ENCODE measurements at regions not wholly inside any gene's neighbourhood (a gene's known extent, or its start where the extent isn't known, plus 50 kb on each side); places are given as distances from the start of the nearest gene placed in this dataset.

DNA sequence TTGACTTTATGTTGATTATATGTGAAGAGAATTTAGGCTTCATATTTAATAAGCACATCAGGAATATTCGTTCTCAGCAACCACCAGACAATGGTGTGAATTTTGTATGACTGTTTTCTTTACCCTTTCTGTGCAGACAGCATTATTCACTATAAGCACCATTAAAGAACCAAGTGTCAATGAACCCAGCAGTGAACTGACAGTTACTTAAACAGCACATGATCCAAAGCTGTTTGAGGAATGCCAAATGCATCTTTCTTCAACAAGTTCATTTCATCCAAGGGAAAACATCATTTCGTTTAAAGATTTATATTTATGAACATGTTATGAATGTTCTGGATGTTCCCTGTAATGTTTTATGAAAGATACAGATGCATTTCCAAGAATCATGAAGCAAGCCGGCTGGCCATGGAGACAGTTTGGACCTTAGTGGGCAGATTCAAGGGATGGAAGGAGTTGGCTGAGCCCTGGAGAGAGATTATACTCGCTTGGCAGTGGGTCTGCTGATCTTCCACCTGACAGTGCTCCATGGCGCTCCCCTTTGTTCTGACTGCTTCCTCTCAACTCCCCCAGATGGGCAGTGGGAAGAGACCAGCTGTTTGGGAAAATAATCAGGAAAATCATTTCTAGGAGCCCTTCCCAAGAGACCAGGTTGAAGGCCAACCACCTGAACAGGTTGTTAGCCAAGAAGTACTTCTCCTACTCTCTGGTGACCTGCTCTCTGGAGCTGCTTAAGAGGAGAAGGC lies 326.0 kb upstream of the RSPO3 start:
- DNase-seq (ENCODE audit: extremely low read depth, low read depth) = no peak

- DNase-seq (ENCODE audit: extremely low read depth, low read depth) = no peak
Measured at GRCh38 chr6:126795161-126795560, 323.3 kb upstream of the RSPO3 start.

GRCh38 chr6:126797981-126798380 lies 320.5 kb upstream of the RSPO3 start:
- no peak for DNase-seq (ENCODE audit: extremely low read depth, low read depth)

DNA sequence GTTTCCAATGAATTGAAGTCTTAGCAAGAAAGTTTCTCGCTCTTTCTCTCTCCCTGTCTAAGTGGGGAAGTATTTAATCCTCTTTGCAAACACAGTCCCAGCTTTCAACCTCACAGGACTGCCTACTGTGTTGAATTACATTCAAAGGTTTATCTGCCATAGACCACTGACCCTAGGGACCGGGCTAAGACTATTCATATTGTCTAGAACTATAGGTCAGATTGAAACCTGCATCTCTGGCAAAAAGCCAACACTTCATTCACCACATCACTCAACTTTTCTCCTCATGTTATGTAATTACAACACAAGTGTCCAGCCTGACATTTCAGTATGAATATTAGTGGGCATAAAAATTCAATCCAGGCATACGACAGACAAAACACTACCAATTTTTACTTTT lies 314.7 kb upstream of the RSPO3 start:
- DNase-seq (ENCODE audit: extremely low read depth, low read depth) = no peak

GRCh38 chr6:126804332-126805064 lies 314.0 kb upstream of the RSPO3 start:
- peak; percentile 56 for DNase-seq (ENCODE audit: extremely low read depth, low read depth)

DNA sequence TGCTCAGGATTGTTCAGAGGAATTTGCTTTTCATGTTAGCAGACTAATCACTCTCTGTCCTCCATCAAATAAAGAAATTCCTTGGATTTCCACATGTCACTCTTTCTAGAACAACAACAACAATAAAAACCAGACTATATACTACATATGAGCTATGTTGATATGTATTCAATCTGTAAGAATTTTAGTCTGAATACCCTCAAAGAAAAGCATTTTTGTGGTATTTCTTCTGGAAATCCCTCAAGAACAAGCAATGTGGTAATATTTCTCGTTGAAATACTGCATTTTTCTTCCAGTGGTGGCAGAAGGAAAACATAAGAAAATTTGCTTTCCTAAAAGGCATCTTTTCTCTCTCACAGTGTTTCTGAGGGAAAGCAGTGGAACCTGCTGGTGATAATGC lies 312.6 kb upstream of the RSPO3 start:
- DNase-seq (ENCODE audit: extremely low read depth, low read depth) = no peak

- no peak for DNase-seq (ENCODE audit: extremely low read depth, low read depth)
Measured at GRCh38 chr6:126807876-126808275, 310.6 kb upstream of the RSPO3 start.

- DNase-seq (ENCODE audit: extremely low read depth, low read depth) = no peak
Measured at GRCh38 chr6:126811321-126811720, 307.1 kb upstream of the RSPO3 start.

- no peak for DNase-seq (ENCODE audit: extremely low read depth, low read depth)
Measured at GRCh38 chr6:126812010-126812409, 306.5 kb upstream of the RSPO3 start.

DNA sequence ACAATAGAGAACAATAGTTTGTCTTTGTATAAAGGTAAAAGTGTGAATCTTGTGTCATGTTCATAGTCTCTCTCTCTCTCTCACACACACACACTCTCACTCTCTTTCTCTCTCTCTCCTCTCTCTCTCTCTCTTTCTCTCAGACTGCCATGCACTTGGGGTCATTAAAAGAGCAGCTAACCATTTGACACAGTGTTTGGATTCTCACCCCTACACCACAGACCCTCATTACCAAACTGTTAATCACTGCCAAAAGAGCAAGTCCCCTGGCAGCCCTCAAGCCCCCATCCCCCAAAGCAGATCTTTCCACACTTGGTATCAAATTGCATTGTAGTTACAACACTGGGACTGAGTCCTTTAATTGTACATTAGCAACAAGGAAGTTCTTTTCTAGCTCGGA lies 305.8 kb upstream of the RSPO3 start:
- no peak for DNase-seq (ENCODE audit: extremely low read depth, low read depth)

DNA sequence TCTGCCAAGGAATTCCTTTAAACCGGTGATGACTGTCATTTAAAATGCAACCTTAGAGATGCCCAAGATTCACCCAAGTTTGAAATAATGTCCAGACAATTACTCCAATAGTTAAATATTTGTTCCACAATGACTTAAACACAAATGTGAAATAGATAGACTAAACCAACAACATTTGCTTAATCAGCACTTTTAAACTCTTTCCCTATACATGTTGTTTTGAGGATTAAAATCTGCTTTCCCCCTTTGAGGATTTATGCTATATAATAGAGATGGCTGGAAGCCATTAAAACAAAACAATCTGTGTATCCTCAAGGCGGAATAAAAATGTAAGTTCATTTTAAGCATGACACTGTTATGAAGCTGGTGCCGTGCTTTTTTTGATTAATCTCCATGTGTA lies 297.8 kb upstream of the RSPO3 start:
- no peak for DNase-seq (ENCODE audit: extremely low read depth, low read depth)

- DNase-seq (ENCODE audit: extremely low read depth, low read depth) = no peak
Measured at GRCh38 chr6:126821706-126822105, 296.8 kb upstream of the RSPO3 start.

GRCh38 chr6:126824226-126824625 lies 294.2 kb upstream of the RSPO3 start:
- no peak for DNase-seq (ENCODE audit: extremely low read depth, low read depth)

- no peak for DNase-seq (ENCODE audit: extremely low read depth, low read depth)
Measured at GRCh38 chr6:126824815-126825214, 293.7 kb upstream of the RSPO3 start.

GRCh38 chr6:126826166-126826714 lies 292.2 kb upstream of the RSPO3 start:
- no peak for DNase-seq (ENCODE audit: extremely low read depth, low read depth)

DNA sequence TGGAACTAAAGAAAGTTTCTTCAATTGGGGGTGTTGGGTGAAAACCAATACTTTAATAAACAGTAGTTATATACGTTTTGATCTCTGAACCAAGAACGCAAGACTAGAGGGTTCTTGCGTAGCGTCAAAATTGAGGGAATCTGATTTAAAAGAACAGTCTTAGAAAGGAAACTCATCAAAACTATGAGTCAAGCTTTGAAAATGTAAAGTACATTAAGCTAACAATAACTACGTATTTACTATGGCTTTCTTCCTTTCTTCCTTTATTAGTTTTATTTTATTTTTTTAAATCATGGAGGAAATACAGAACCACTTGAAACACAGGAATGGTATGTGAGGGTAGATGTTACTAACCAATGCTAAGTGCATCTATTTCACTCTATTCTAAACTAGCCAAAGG lies 287.0 kb upstream of the RSPO3 start:
- no peak for DNase-seq (ENCODE audit: extremely low read depth, low read depth)

DNA sequence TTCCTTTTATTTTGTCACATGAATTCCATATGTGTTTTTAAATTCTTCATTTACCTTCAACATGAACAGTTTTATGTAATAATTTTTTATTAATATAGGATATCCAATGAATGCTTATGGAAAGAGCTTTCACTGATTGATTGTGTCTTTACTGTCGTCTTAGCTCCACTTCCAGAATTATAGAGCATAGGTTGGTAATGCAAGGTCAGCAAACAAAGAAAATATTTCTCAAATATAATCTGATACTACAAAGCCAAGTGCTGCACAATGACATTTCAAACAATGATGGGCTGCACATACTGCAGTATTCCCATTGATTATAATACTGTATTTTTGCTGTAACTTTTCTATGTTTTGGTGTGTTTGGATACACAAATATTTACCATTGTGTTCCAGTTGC lies 275.7 kb upstream of the RSPO3 start:
- no peak for DNase-seq (ENCODE audit: extremely low read depth, low read depth)

GRCh38 chr6:126848119-126848518 lies 270.4 kb upstream of the RSPO3 start:
- no peak for DNase-seq (ENCODE audit: extremely low read depth, low read depth)

DNA sequence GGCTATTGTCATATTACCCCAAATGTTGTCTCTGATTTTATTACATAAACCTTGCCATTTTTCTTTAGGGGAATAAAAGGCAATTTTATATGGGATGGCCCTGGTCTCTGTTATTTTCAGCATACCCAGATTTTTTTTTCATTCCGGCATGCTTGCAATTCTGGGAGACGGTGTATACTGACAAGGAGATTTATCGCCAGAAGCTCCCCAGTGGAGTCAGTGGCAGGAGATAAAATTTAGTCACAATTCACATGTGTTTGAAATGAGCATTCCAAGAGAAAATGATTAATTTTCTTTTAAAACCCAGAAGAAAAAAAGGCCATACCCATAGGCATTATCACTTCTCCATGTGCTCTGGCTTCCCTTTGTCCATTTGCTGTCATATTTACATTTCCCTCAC lies 250.8 kb upstream of the RSPO3 start:
- DNase-seq (ENCODE audit: extremely low read depth, low read depth) = no peak

GRCh38 chr6:126873351-126873750 lies 245.1 kb upstream of the RSPO3 start:
- DNase-seq (ENCODE audit: extremely low read depth, low read depth) = no peak

GRCh38 chr6:126873791-126874190 lies 244.7 kb upstream of the RSPO3 start:
- no peak for DNase-seq (ENCODE audit: extremely low read depth, low read depth)

GRCh38 chr6:126876446-126876845 lies 242.0 kb upstream of the RSPO3 start:
- no peak for DNase-seq (ENCODE audit: extremely low read depth, low read depth)

All from NCI-H460 (cell line).